Nephron progenitor cell (in vitro differentiated cells): ENCODE measurements at regions not wholly inside any gene's neighbourhood (a gene's known extent, or its start where the extent isn't known, plus 50 kb on each side); places are given as distances from the start of the nearest gene placed in this dataset.

ENCODE experiments used
- DNase-seq: peaks from one replicate; pipeline ENCODE4 v3.0.0; 2021
- H3K27ac Mint-ChIP-seq: 2 replicates; pipeline ENCODE4 v1.8.0; 2021; ENCODE audit warnings: mild to moderate bottlenecking, moderate library complexity, mixed read lengths
- H3K27me3 Mint-ChIP-seq: 2 replicates; pipeline ENCODE4 v1.8.0; 2021; ENCODE audit warnings: mild to moderate bottlenecking, low read depth, mixed read lengths; ENCODE audit not compliant: poor library complexity
- H3K36me3 Mint-ChIP-seq: 2 replicates; pipeline ENCODE4 v1.8.0; 2021; ENCODE audit warnings: low read depth, mixed read lengths
- H3K4me1 Mint-ChIP-seq: 2 replicates; pipeline ENCODE4 v1.8.0; 2021; ENCODE audit warnings: mixed read lengths
- H3K4me3 Mint-ChIP-seq: 2 replicates; pipeline ENCODE4 v1.8.0; 2021; ENCODE audit warnings: mild to moderate bottlenecking, moderate library complexity, mixed read lengths
- H3K9me3 Mint-ChIP-seq: 2 replicates; pipeline ENCODE4 v1.8.0; 2021; ENCODE audit warnings: mild to moderate bottlenecking, moderate library complexity, mixed read lengths
- TF ChIP-seq, protein P1 (sequence below): fragments of 200-600 bp; sonication (generic); IDR thresholded peaks from 2 replicates; pipeline ENCODE4 v1.5.0; 2021; ENCODE audit warnings: antibody characterized with exemption

DNA sequence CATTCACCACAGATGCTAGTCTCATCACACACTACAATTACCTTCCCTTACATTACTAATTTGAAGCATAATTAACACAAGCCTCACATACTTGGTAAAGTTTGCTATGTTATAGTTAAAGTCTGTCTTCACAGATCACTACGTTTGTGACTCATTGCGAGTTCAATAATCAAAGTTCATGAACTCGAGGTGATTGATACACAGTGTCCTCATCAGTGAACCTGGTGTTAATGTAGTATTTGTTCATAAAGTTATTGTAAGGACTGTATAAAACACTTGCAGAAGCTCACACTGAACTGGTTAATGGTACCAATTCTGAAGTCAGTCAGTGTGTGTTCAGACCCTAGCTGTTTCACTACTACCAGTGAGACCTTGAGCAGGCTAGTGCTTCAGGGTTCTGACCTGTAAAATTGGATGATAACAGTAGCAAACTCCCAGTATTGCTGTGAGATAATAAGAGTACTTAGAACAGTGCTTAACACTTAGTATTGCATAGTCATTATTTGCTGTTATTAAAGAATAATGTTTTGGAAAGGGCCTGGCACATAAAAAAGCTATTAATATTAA, 313.3 kb downstream of the LIG4 start:
- peaks cover 3% of the 10 kb centered on the region for H3K27me3 Mint-ChIP-seq
- no peaks in the 10 kb centered on the region for H3K9me3 Mint-ChIP-seq
- no peaks in the 10 kb centered on the region for H3K4me1 Mint-ChIP-seq
- TF ChIP-seq, protein P1, sequence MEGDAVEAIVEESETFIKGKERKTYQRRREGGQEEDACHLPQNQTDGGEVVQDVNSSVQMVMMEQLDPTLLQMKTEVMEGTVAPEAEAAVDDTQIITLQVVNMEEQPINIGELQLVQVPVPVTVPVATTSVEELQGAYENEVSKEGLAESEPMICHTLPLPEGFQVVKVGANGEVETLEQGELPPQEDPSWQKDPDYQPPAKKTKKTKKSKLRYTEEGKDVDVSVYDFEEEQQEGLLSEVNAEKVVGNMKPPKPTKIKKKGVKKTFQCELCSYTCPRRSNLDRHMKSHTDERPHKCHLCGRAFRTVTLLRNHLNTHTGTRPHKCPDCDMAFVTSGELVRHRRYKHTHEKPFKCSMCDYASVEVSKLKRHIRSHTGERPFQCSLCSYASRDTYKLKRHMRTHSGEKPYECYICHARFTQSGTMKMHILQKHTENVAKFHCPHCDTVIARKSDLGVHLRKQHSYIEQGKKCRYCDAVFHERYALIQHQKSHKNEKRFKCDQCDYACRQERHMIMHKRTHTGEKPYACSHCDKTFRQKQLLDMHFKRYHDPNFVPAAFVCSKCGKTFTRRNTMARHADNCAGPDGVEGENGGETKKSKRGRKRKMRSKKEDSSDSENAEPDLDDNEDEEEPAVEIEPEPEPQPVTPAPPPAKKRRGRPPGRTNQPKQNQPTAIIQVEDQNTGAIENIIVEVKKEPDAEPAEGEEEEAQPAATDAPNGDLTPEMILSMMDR, result no peak
- no peaks in the 10 kb centered on the region for H3K36me3 Mint-ChIP-seq
- H3K4me3 Mint-ChIP-seq, result no peak overlapping the region
- DNase-seq, result no peak
- H3K27ac Mint-ChIP-seq, result no peak overlapping the region

DNA sequence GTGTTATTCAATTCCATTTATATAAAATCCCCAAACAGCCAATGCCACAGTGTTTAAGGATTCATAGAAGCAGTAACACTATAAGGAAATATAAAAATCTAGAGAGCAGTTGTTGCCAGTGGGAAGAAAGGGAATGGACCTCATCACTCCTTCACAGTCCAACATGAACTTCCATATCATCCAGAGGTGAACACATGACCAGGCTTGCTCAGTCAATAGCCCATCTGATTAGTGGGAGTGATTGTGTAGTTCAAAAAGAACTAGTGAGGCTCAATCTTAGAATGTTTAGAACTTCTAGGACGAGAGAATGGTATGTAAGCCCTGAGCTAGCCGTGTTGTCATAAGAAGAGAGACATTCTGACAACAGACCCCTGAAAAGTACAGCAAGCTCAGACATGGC, 314.1 kb downstream of the LIG4 start:
- TF ChIP-seq, protein P1, result no peak
- H3K4me1 Mint-ChIP-seq, result no peaks in the 10 kb centered on the region
- no peak overlapping the region for H3K27ac Mint-ChIP-seq
- peaks cover 2% of the 10 kb centered on the region for H3K9me3 Mint-ChIP-seq
- peaks cover 3% of the 10 kb centered on the region for H3K27me3 Mint-ChIP-seq
- H3K36me3 Mint-ChIP-seq, result no peaks in the 10 kb centered on the region
- no peak for DNase-seq
- no peak overlapping the region for H3K4me3 Mint-ChIP-seq

DNA sequence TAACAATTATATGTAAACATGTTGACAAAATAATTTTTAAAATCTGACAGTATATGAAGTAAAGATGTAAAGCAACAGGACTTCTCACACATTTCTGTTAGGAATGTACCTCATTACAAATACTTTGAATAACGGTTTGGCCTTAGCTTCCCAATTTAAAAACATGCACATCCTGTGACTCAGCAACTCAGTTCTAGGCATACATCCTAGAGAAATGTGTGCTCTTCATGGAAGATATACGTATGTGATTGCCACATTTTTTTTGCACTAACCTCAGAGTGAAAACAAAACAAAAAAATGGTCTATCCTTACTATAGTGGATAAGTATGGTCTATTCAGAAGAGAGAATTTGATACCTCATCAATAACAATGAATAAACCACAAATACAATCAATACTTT, 314.6 kb downstream of the LIG4 start:
- no peaks in the 10 kb centered on the region for H3K4me1 Mint-ChIP-seq
- H3K27me3 Mint-ChIP-seq, result peaks cover 3% of the 10 kb centered on the region
- H3K36me3 Mint-ChIP-seq, result no peaks in the 10 kb centered on the region
- TF ChIP-seq, protein P1, result no peak
- no peak overlapping the region for H3K4me3 Mint-ChIP-seq
- no peak for DNase-seq
- H3K9me3 Mint-ChIP-seq, result peaks cover 4% of the 10 kb centered on the region
- H3K27ac Mint-ChIP-seq, result no peak overlapping the region

DNA sequence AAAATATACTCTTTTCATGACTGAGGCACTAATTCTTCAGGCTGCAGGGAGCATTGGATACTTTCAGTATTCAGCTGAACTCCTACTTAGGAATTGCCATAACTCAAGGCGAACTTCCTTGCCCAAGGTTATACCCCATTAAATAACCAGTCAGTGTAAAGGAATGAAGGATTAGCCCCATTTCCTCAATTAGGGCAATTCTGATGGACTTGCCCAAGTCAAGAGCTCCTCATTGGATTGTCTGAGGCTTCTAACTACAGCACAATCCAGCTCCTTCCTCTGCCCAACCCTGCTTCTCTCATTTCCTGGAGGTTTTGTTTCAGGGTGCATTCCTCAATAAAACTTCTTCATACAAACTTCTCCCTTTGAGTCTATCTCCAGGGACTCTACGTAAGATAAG, 329.2 kb downstream of the LIG4 start:
- Mint-ChIP-seq H3K4me3 (no peak overlapping the region), H3K27me3 (peaks cover 2% of the 10 kb centered on the region), H3K4me1 (no peaks in the 10 kb centered on the region), H3K9me3 (peaks cover 3% of the 10 kb centered on the region), H3K27ac (no peak overlapping the region), H3K36me3 (no peaks in the 10 kb centered on the region)
- DNase-seq, result no peak
- TF ChIP-seq, protein P1, result no peak

DNA sequence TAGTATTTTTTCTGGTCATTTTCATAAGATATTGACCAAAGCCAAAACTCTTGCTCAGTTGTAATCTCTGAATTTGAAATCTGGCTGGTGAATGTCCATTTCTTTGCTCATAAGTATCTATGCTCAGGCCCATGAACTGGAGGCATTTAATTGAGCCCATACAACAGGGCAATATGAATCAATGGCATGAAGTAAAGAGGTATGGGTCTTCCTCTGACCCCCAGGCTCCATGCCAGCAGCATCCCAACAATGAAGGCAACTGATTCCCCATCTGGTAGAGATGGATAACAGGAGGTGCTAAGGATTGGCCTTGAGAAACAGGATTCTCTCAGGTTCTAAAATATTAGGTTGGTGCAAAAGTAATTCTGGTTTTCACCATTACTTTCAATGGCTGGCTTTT, 330.8 kb downstream of the LIG4 start:
- Mint-ChIP-seq H3K4me1 (no peaks in the 10 kb centered on the region), H3K36me3 (no peaks in the 10 kb centered on the region), H3K9me3 (peaks cover 7% of the 10 kb centered on the region), H3K27me3 (peaks cover 11% of the 10 kb centered on the region), H3K4me3 (no peak overlapping the region), H3K27ac (no peak overlapping the region)
- TF ChIP-seq, protein P1, result no peak
- no peak for DNase-seq

DNA sequence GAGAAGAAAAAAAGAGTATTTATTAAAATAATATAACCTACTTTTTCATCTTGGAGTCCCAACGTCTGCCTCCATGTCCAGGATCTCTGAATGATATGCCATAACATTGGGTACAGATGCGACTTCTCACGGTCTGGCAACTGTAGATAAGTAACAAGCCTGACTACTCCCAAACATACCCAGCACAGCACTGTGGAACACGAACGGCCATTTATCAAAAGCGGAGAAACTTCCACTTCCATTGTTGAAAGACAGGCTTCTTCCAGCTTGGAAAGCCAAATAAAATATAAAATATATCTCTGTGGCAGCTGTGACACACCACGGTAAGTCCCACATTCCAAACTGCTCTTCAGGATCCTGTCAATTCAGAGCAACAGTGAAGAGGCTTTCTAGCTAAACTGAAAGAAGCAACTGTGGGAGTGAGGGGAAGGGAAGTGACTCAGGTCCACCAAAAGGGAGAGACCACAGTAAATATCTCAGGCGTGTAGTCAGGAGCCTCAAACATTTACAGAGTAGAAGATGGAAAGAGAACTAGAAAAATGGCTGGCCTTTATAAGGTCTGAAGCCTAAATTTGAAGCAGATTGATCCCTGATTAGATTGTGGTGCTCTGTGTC, 331.7 kb downstream of the LIG4 start:
- H3K4me1 Mint-ChIP-seq, result no peaks in the 10 kb centered on the region
- H3K27me3 Mint-ChIP-seq, result peaks cover 11% of the 10 kb centered on the region
- no peaks in the 10 kb centered on the region for H3K36me3 Mint-ChIP-seq
- H3K4me3 Mint-ChIP-seq, result no peak overlapping the region
- TF ChIP-seq, protein P1, result no peak
- H3K9me3 Mint-ChIP-seq, result peaks cover 7% of the 10 kb centered on the region
- H3K27ac Mint-ChIP-seq, result no peak overlapping the region
- no peak for DNase-seq
